Stimulated activated naive CD8-positive, alpha-beta T cell treated with anti-CD3 and anti-CD28 coated beads, Interleukin-15, amount 100 ng/mL, for 72 hours (primary cell): ENCODE measurements at regions not wholly inside any gene's neighbourhood (a gene's known extent, or its start where the extent isn't known, plus 50 kb on each side); places are given as distances from the start of the nearest gene placed in this dataset.

Experiments used
- ATAC-seq: fragments of 150-1000 bp; cut with Tn5 transposase; 2 replicates; pipeline ENCODE4 v1.10.0; 2021; ENCODE audit warnings: mild to moderate bottlenecking, moderate library complexity
- DNase-seq, 2 donors: peaks; one replicate each; pipeline ENCODE4 v3.0.0; 2021 to 2022
- H3K27ac Mint-ChIP-seq, 2 donors: one replicate each; pipeline ENCODE4 v1.8.0; 2022; ENCODE audit warnings: mild to moderate bottlenecking in 2 of 2, mixed read lengths in 2 of 2, moderate library complexity in 2 of 2
- H3K27me3 Mint-ChIP-seq: one replicate; pipeline ENCODE4 v1.8.0; 2022; ENCODE audit warnings: mixed read lengths
- H3K4me1 Mint-ChIP-seq: one replicate; pipeline ENCODE4 v1.8.0; 2022; ENCODE audit warnings: mild to moderate bottlenecking, mixed read lengths
- H3K4me3 Mint-ChIP-seq, 2 donors: one replicate each; pipeline ENCODE4 v1.8.0; 2022; ENCODE audit warnings: mild to moderate bottlenecking in 2 of 2, mixed read lengths in 2 of 2, moderate library complexity in 1 of 2
- H3K9me3 Mint-ChIP-seq, 2 donors: one replicate each; pipeline ENCODE4 v1.8.0; 2022; ENCODE audit warnings: mixed read lengths in 2 of 2

GRCh38 chr9:16025627-16026026 lies 472.8 kb downstream of the CCDC171 start:
- Mint-ChIP-seq H3K27ac (no peak overlapping the region), H3K9me3 (no peaks in the 10 kb centered on the region), H3K4me3 (no peak overlapping the region), H3K27me3 (peaks cover 12% of the 10 kb centered on the region), H3K4me1 (peaks cover 16% of the 10 kb centered on the region)
- ATAC-seq (no peak), DNase-seq (no peak)

GRCh38 chr9:16026886-16027285 lies 474.0 kb downstream of the CCDC171 start:
- H3K4me1 Mint-ChIP-seq: peaks cover 21% of the 10 kb centered on the region
- ATAC-seq: no peak
- no peaks in the 10 kb centered on the region for H3K9me3 Mint-ChIP-seq
- H3K27me3 Mint-ChIP-seq: peaks cover 15% of the 10 kb centered on the region
- DNase-seq: no peak
- no peak overlapping the region for H3K4me3 Mint-ChIP-seq
- H3K27ac Mint-ChIP-seq: no peak overlapping the region

GRCh38 chr9:16028548-16028947 lies 475.7 kb downstream of the CCDC171 start:
- peaks cover 20% of the 10 kb centered on the region for H3K27me3 Mint-ChIP-seq
- H3K27ac Mint-ChIP-seq: no peak overlapping the region
- no peak overlapping the region for H3K4me3 Mint-ChIP-seq
- ATAC-seq (no peak), DNase-seq (no peak)
- peaks cover 21% of the 10 kb centered on the region for H3K4me1 Mint-ChIP-seq
- no peaks in the 10 kb centered on the region for H3K9me3 Mint-ChIP-seq

GRCh38 chr9:16029046-16029615 lies 476.3 kb downstream of the CCDC171 start:
- peaks cover 20% of the 10 kb centered on the region for H3K27me3 Mint-ChIP-seq
- peaks cover 21% of the 10 kb centered on the region for H3K4me1 Mint-ChIP-seq
- no peak for DNase-seq
- H3K4me3 Mint-ChIP-seq: no peak overlapping the region
- ATAC-seq: no peak
- no peak overlapping the region for H3K27ac Mint-ChIP-seq
- no peaks in the 10 kb centered on the region for H3K9me3 Mint-ChIP-seq

- H3K9me3 Mint-ChIP-seq: no peaks in the 10 kb centered on the region
- peaks cover 20% of the 10 kb centered on the region for H3K27me3 Mint-ChIP-seq
- DNase-seq: no peak
- H3K4me1 Mint-ChIP-seq: peaks cover 21% of the 10 kb centered on the region
- H3K4me3 Mint-ChIP-seq: no peak overlapping the region
- no peak overlapping the region for H3K27ac Mint-ChIP-seq
- ATAC-seq: no peak
Observed at GRCh38 chr9:16029796-16030363, 477.0 kb downstream of the CCDC171 start.

- peaks cover 21% of the 10 kb centered on the region for H3K4me1 Mint-ChIP-seq
- ATAC-seq (peak; percentile 97), DNase-seq (peak; percentile 54 to 79)
- peak overlapping the region; percentile 32 to 59 for H3K4me3 Mint-ChIP-seq
- peak overlapping the region in 1 of 2 donors; percentile 91 for H3K27ac Mint-ChIP-seq
- no peaks in the 10 kb centered on the region for H3K9me3 Mint-ChIP-seq
- peaks cover 20% of the 10 kb centered on the region for H3K27me3 Mint-ChIP-seq
Observed at GRCh38 chr9:16030528-16031185, 477.8 kb downstream of the CCDC171 start.

- Mint-ChIP-seq H3K4me1 (peaks cover 21% of the 10 kb centered on the region), H3K27me3 (peaks cover 20% of the 10 kb centered on the region), H3K27ac (no peak overlapping the region), H3K4me3 (no peak overlapping the region), H3K9me3 (no peaks in the 10 kb centered on the region)
- DNase-seq (no peak), ATAC-seq (no peak)
Observed at GRCh38 chr9:16031486-16031885, 478.6 kb downstream of the CCDC171 start.

GRCh38 chr9:16031971-16032370 lies 479.1 kb downstream of the CCDC171 start:
- DNase-seq: no peak
- no peak for ATAC-seq
- H3K9me3 Mint-ChIP-seq: no peaks in the 10 kb centered on the region
- H3K4me1 Mint-ChIP-seq: peaks cover 21% of the 10 kb centered on the region
- H3K27me3 Mint-ChIP-seq: peaks cover 20% of the 10 kb centered on the region
- H3K4me3 Mint-ChIP-seq: no peak overlapping the region
- H3K27ac Mint-ChIP-seq: no peak overlapping the region

GRCh38 chr9:16032799-16033198 lies 480.0 kb downstream of the CCDC171 start:
- no peaks in the 10 kb centered on the region for H3K9me3 Mint-ChIP-seq
- no peak overlapping the region for H3K27ac Mint-ChIP-seq

GRCh38 chr9:16033253-16033652 lies 480.4 kb downstream of the CCDC171 start:
- no peak overlapping the region for H3K4me3 Mint-ChIP-seq
- no peak overlapping the region for H3K27ac Mint-ChIP-seq
- peaks cover 20% of the 10 kb centered on the region for H3K27me3 Mint-ChIP-seq
- peaks cover 21% of the 10 kb centered on the region for H3K4me1 Mint-ChIP-seq
- DNase-seq (no peak), ATAC-seq (no peak)
- H3K9me3 Mint-ChIP-seq: no peaks in the 10 kb centered on the region

More at GRCh38 chr9:16032799-16033198, 480.0 kb downstream of the CCDC171 start:
- ATAC-seq (no peak), DNase-seq (no peak)
- Mint-ChIP-seq H3K27me3 (peaks cover 20% of the 10 kb centered on the region), H3K4me3 (no peak overlapping the region), H3K4me1 (peaks cover 21% of the 10 kb centered on the region)

- Mint-ChIP-seq H3K9me3 (no peaks in the 10 kb centered on the region), H3K27ac (no peak overlapping the region), H3K27me3 (peaks cover 14% of the 10 kb centered on the region), H3K4me1 (peaks cover 22% of the 10 kb centered on the region), H3K4me3 (no peak overlapping the region)
- no peak for ATAC-seq
- DNase-seq: no peak
Observed at GRCh38 chr9:16033921-16034691, 481.3 kb downstream of the CCDC171 start.

GRCh38 chr9:16039218-16039987 lies 486.6 kb downstream of the CCDC171 start:
- DNase-seq (peak in 1 of 2 donors; percentile 27), ATAC-seq (peak; percentile 60)
- Mint-ChIP-seq H3K27ac (peak overlapping the region in 1 of 2 donors; percentile 52), H3K9me3 (no peaks in the 10 kb centered on the region), H3K4me1 (peaks cover 12% of the 10 kb centered on the region), H3K27me3 (no peaks in the 10 kb centered on the region), H3K4me3 (no peak overlapping the region)

- ATAC-seq (peak; percentile 52), DNase-seq (no peak)
- H3K4me3 Mint-ChIP-seq: no peak overlapping the region
- no peaks in the 10 kb centered on the region for H3K27me3 Mint-ChIP-seq
- H3K9me3 Mint-ChIP-seq: no peaks in the 10 kb centered on the region
- H3K4me1 Mint-ChIP-seq: peaks cover 12% of the 10 kb centered on the region
- no peak overlapping the region for H3K27ac Mint-ChIP-seq
Observed at GRCh38 chr9:16039988-16040761, 487.3 kb downstream of the CCDC171 start.

GRCh38 chr9:16043756-16044578 lies 491.1 kb downstream of the CCDC171 start:
- Mint-ChIP-seq H3K9me3 (peaks cover 0 to 7% of the 10 kb centered on the region in 2 donors), H3K4me1 (peaks cover 10% of the 10 kb centered on the region), H3K27me3 (no peaks in the 10 kb centered on the region), H3K4me3 (no peak overlapping the region), H3K27ac (no peak overlapping the region)
- DNase-seq: no peak
- ATAC-seq: no peak
